Spleen (tissue), 7 donors: ENCODE measurements at regions not wholly inside any gene's neighbourhood (a gene's known extent, or its start where the extent isn't known, plus 50 kb on each side); places are given as distances from the start of the nearest gene placed in this dataset.

Experiments used
- POLR2A ChIP-seq, 3 donors: fragments of 450-650 bp; IDR thresholded peaks; one replicate each; pipeline ENCODE4 v1.5.1; 2017; ENCODE audit warnings: antibody characterized with exemption in 3 of 3, mild to moderate bottlenecking in 1 of 3
- TF ChIP-seq, protein P1 (sequence below), 11 experiments: fragments of 200-600 bp in 7 of 11; fragments of 450-650 bp in 4 of 11; sonication (generic) in 4 of 11; IDR thresholded peaks in 8 of 11; conservative IDR thresholded peaks in 3 of 11; 1 replicate in 7 of 11; 2 replicates in 4 of 11; pipeline versions ENCODE4 v1.4.0 to v1.8.0; 2016 to 2021; ENCODE audit warnings: antibody characterized with exemption in 11 of 11, inconsistent platforms in 4 of 11, mild to moderate bottlenecking in 1 of 11
- donor health status: DM: no; HTN: no; CAD: no; lungs with moderate emphysema.
- donor health status: DM: no; HTN: no; CAD: no.
- donor health status: DM: no; HTN: no; CAD: no.

DNA sequence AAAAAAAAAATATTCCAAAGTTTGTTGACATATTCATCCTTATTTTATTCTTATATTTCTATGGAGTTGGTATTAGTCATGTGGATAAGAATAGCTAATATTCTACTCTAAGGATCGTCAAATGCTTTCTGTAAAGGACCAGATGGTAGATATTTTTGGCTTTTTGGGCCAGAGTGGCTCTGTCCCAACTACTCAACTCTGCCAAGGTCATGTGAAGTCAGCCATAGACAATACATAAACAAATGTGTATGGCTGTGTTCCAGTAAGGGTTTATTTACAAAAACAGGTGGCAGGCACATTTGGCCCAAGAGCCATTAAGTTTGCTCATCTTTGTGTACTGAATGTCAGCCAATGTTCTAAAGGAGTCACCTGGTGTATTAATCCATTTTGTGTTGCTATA lies 131.8 kb downstream of the TBX5 start:
- TF ChIP-seq, protein P1, sequence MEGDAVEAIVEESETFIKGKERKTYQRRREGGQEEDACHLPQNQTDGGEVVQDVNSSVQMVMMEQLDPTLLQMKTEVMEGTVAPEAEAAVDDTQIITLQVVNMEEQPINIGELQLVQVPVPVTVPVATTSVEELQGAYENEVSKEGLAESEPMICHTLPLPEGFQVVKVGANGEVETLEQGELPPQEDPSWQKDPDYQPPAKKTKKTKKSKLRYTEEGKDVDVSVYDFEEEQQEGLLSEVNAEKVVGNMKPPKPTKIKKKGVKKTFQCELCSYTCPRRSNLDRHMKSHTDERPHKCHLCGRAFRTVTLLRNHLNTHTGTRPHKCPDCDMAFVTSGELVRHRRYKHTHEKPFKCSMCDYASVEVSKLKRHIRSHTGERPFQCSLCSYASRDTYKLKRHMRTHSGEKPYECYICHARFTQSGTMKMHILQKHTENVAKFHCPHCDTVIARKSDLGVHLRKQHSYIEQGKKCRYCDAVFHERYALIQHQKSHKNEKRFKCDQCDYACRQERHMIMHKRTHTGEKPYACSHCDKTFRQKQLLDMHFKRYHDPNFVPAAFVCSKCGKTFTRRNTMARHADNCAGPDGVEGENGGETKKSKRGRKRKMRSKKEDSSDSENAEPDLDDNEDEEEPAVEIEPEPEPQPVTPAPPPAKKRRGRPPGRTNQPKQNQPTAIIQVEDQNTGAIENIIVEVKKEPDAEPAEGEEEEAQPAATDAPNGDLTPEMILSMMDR (IDR thresholded peaks at IDR 0.05 in 8 of 11, conservative IDR thresholded peaks at IDR 0.05 in 3 of 11): no peak
- TF ChIP-seq POLR2A (IDR thresholded peaks at IDR 0.05): no peak
